ENCODE measurements at regions not wholly inside any gene's neighbourhood (a gene's known extent, or its start where the extent isn't known, plus 50 kb on each side); places are given as distances from the start of the nearest gene placed in this dataset.

GRCh38 chr11:106456647-106457046, 379.2 kb downstream of the AASDHPPT start:
- Mint-ChIP-seq H3K27me3 (ENCODE audit: low read depth) (no peaks in the 10 kb centered on the region), H3K4me1 (peaks cover 0 to 7% of the 10 kb centered on the region in 2 experiments; a peak in 3 of 4 replicates), H3K4me3 (no peak overlapping the region), H3K9me3 (peaks cover 0 to 7% of the 10 kb centered on the region in 2 experiments; a peak in 2 of 5 replicates), H3K27ac (no peak overlapping the region), H3K36me3 (ENCODE audit: insufficient read depth in 1 of 3, low read depth in 3 of 3) (peaks cover 0 to 4% (median 0%) of the 10 kb centered on the region in 3 experiments; a peak in 1 of 7 replicates)
- Histone ChIP-seq H3K9ac (ENCODE audit: extremely low read depth, insufficient read length, low read length) (no peak overlapping the region), H3K27ac (ENCODE audit: insufficient read length, low read depth, low read length) (no peak overlapping the region), H3K14ac (ENCODE audit: insufficient read depth, low read length) (no peak overlapping the region), H3K79me1 (ENCODE audit: insufficient read depth, low read depth, low read length, poor library complexity, severe bottlenecking) (no peaks in the 10 kb centered on the region), H2BK20ac (ENCODE audit: low read depth, low read length, poor library complexity, severe bottlenecking) (no peak overlapping the region), H3K27me3 (ENCODE audit: insufficient read depth, low read length) (no peaks in the 10 kb centered on the region), H3K4me1 (ENCODE audit: insufficient read depth, low read length) (no peaks in the 10 kb centered on the region), H2BK120ac (ENCODE audit: low read depth, low read length, poor library complexity, severe bottlenecking) (no peak overlapping the region), H3K23ac (ENCODE audit: insufficient read length, low read depth, low read length) (no peak overlapping the region), H3K4me2 (ENCODE audit: insufficient read depth, insufficient read length, low read length) (no peak overlapping the region), H3K56ac (ENCODE audit: insufficient read length, low read depth, low read length) (no peak overlapping the region), H2BK5ac (ENCODE audit: insufficient read length, low read length) (no peak overlapping the region), H4K91ac (ENCODE audit: insufficient read length, low read depth, low read length) (no peak overlapping the region), H2AK5ac (ENCODE audit: insufficient read length, low read length) (no peak overlapping the region), H4K8ac (replicated peaks; ENCODE audit: insufficient read length, low read depth, low read length) (no peak overlapping the region), H4K5ac (ENCODE audit: insufficient read length, low read depth, low read length) (no peak overlapping the region), H2BK12ac (ENCODE audit: insufficient read length, low read depth, low read length) (no peak overlapping the region), H2BK15ac (ENCODE audit: low read depth, low read length) (no peak overlapping the region), H3T11ph (ENCODE audit: low read length) (no peak overlapping the region), H2AFZ (ENCODE audit: low read length) (no peak overlapping the region), H3K79me2 (ENCODE audit: insufficient read depth, low read length) (no peaks in the 10 kb centered on the region), H3K18ac (ENCODE audit: insufficient read length, low read depth, low read length) (no peak overlapping the region), H4K20me1 (ENCODE audit: control insufficient read depth, insufficient read depth, insufficient read length) (no peaks in the 10 kb centered on the region), H3K4ac (ENCODE audit: low read depth, low read length) (no peak overlapping the region), H3K9me3 (ENCODE audit: control insufficient read depth, low read depth, low read length) (no peaks in the 10 kb centered on the region), H3K23me2 (ENCODE audit: insufficient read length, low read depth, low read length, poor library complexity, severe bottlenecking) (no peaks in the 10 kb centered on the region)
- no peak for TF ChIP-seq CTCF (conservative IDR thresholded peaks at IDR 0.05)
- no peak for DNase-seq
- WGBS (ENCODE audit: extremely low coverage, insufficient read length, low lambda C conversion rate), result no CpG with 5 or more reads among the region's 3 CpGs

Measured in H9 (cell line).